H1 (cell line): ENCODE measurements at regions not wholly inside any gene's neighbourhood (a gene's known extent, or its start where the extent isn't known, plus 50 kb on each side); places are given as distances from the start of the nearest gene placed in this dataset.

ENCODE experiments used
- BCL11A ChIP-seq, 2 experiments: IDR thresholded peaks; one replicate each; pipeline ENCODE4 v1.6.1; 2011; ENCODE audit warnings: low read depth in 2 of 2, low read length in 2 of 2, mild to moderate bottlenecking in 2 of 2
- HDAC6 ChIP-seq: IDR thresholded peaks from one replicate; pipeline ENCODE4 v1.7.1; 2012; ENCODE audit warnings: low read depth, mild to moderate bottlenecking, inconsistent platforms, low read length, moderate library complexity
- RFX5 ChIP-seq: IDR thresholded peaks from 2 replicates; pipeline ENCODE4 v1.6.1; 2011; ENCODE audit warnings: low read depth, low read length, improper control_type of control experiment, borderline replicate concordance

DNA sequence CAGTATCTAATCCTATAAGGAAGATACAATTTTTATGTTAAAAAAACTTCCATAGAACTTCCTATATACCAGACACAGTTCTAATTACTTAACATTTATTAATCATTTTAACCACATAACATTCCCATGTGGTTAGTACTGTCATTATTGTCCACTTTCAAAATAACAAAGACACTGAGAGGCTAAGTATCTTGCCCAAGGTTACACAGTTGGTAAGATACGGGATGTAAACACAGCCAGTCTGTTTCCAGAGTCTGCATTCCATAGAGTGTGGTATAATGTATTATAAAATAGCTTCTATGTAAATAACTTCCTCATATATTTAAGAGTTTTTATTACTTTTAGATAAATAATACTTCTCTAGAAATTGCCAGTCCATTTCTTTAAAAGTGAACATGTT, 383.3 kb upstream of the ETAA1 start (continued):
- no peak for TF ChIP-seq BCL11A (IDR thresholded peaks at IDR 0.05; ENCODE audit: low read depth in 2 of 2, low read length in 2 of 2)
- TF ChIP-seq HDAC6: no peak
- no peak for TF ChIP-seq RFX5
